Naive thymus-derived CD8-positive, alpha-beta T cell (primary cell): ENCODE measurements at regions not wholly inside any gene's neighbourhood (a gene's known extent, or its start where the extent isn't known, plus 50 kb on each side); places are given as distances from the start of the nearest gene placed in this dataset.

ENCODE experiments used
- ATAC-seq, 2 donors: fragments of 150-1000 bp; cut with Tn5 transposase in 1 of 2; sonication (Bioruptor Pico), chemical (Tn5 transposase) in 1 of 2; 1 replicate in 1 of 2; 2 replicates in 1 of 2; pipeline ENCODE4 v1.10.0; 2021; ENCODE audit warnings: mild to moderate bottlenecking in 2 of 2, moderate library complexity in 2 of 2
- POLR2A ChIA-PET: fragments of 350-600 bp; sonication (Branson Sonifier 250); formaldehyde crosslinking; loops from one replicate; lab custom pipeline; 2021; ENCODE audit warnings: antibody characterized with exemption; lab: Charles Lee
- DNase-seq, 10 donors: peaks; one replicate each; pipeline versions ENCODE4 v3.0.0 to v3.0.0-alpha.2; 2020 to 2022
- H3K27ac Mint-ChIP-seq, 10 donors: one replicate each; pipeline ENCODE4 v1.8.0; 2020 to 2022; ENCODE audit warnings: mild to moderate bottlenecking in 10 of 10, mixed read lengths in 10 of 10, moderate library complexity in 4 of 10, inconsistent platforms in 1 of 10
- H3K27me3 Mint-ChIP-seq, 5 donors: one replicate each; pipeline ENCODE4 v1.8.0; 2021 to 2022; ENCODE audit warnings: mixed read lengths in 5 of 5
- H3K36me3 Mint-ChIP-seq, 3 donors: one replicate each; pipeline ENCODE4 v1.8.0; 2020 to 2022; ENCODE audit warnings: mixed read lengths in 3 of 3, mild to moderate bottlenecking in 2 of 3, inconsistent platforms in 1 of 3
- H3K4me1 Mint-ChIP-seq, 4 donors: one replicate each; pipeline ENCODE4 v1.8.0; 2021 to 2022; ENCODE audit warnings: mixed read lengths in 4 of 4
- H3K4me3 Mint-ChIP-seq, 10 donors: one replicate each; pipeline ENCODE4 v1.8.0; 2020 to 2022; ENCODE audit warnings: mild to moderate bottlenecking in 10 of 10, mixed read lengths in 10 of 10, moderate library complexity in 6 of 10, inconsistent platforms in 1 of 10
- H3K9me3 Mint-ChIP-seq, 9 donors: one replicate each; pipeline ENCODE4 v1.8.0; 2020 to 2022; ENCODE audit warnings: mixed read lengths in 9 of 9, mild to moderate bottlenecking in 3 of 9, inconsistent platforms in 1 of 9, moderate library complexity in 1 of 9

GRCh38 chr13:84031120-84031519 lies 148.8 kb upstream of the SLITRK1 start:
- peaks cover 0 to 2% (median 0%) of the 10 kb centered on the region in 9 donors for H3K9me3 Mint-ChIP-seq
- no peak overlapping the region for H3K27ac Mint-ChIP-seq
- POLR2A ChIA-PET, result no interaction called here
- H3K4me1 Mint-ChIP-seq, result no peaks in the 10 kb centered on the region
- DNase-seq, result no peak
- H3K27me3 Mint-ChIP-seq, result no peaks in the 10 kb centered on the region
- H3K4me3 Mint-ChIP-seq, result no peak overlapping the region
- no peak for ATAC-seq
- no peaks in the 10 kb centered on the region for H3K36me3 Mint-ChIP-seq

DNA sequence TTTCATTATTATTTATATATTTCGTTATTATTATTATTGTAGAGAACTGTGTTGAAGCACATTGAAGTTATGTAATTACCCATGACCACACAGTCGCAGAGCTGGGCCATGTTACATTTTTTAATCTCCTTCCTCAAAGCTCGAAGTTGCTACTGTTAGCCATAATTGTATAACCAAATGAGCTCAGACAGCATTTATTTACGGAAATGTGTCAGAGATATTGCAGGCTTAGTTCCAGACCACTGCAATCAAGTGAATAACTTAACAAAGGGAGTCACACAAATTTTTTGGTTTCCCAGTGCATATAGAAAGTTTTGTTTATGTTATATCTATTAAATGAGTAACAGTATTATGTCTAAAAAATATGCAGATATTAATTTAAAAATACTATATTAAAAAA lies 147.1 kb upstream of the SLITRK1 start:
- Mint-ChIP-seq H3K27me3 (no peaks in the 10 kb centered on the region), H3K27ac (no peak overlapping the region), H3K36me3 (no peaks in the 10 kb centered on the region), H3K4me3 (no peak overlapping the region), H3K9me3 (peaks cover 0 to 2% (median 0%) of the 10 kb centered on the region in 9 donors), H3K4me1 (no peaks in the 10 kb centered on the region)
- POLR2A ChIA-PET, result no interaction called here
- no peak for DNase-seq
- no peak for ATAC-seq

DNA sequence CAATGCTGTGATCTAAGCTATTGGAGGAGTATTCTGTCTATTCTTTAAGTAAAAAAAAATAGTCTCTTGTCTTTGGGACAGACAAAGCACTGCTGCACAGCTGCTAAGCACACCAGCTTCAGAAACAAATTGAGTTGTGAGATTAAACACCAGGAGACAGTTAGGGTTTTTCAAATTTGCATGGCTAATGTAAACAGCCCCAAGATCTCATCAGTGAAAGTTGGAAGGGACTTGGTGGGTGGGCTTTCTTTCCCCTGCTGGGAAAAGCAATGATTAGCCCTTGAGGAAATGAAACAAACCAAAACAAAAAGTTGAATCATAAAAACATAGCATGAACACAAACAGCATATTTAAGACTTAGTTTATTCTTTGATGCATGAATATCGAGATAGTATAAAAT lies 143.6 kb upstream of the SLITRK1 start:
- POLR2A ChIA-PET, result no interaction called here
- DNase-seq, result no peak
- Mint-ChIP-seq H3K4me1 (no peaks in the 10 kb centered on the region), H3K4me3 (no peak overlapping the region), H3K27ac (no peak overlapping the region), H3K36me3 (no peaks in the 10 kb centered on the region), H3K9me3 (no peaks in the 10 kb centered on the region), H3K27me3 (no peaks in the 10 kb centered on the region)
- ATAC-seq, result no peak

DNA sequence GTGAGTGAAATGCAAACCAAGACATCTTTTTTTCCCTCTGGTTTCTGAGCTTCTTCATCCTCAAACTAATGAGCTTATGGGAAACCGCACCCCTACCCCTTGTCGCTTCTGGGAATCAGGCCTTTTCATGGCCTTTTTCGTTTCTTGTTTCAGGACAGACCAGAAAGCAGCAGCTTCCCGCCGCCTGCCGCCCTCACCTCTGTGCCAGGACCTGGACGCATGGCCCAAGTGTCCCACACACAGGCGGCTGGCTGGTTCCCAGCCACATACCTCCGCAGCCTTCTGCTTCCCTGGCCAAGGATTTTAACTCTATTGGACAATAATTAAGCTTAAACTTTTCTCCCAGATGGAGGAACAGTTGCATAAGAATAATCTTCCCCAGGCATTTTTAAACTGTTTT lies 114.1 kb upstream of the SLITRK1 start:
- POLR2A ChIA-PET, result no interaction called here
- ATAC-seq (no peak), DNase-seq (no peak)
- H3K4me1 Mint-ChIP-seq, result no peaks in the 10 kb centered on the region
- no peaks in the 10 kb centered on the region for H3K36me3 Mint-ChIP-seq
- no peaks in the 10 kb centered on the region for H3K27me3 Mint-ChIP-seq
- H3K4me3 Mint-ChIP-seq, result no peak overlapping the region
- no peaks in the 10 kb centered on the region for H3K9me3 Mint-ChIP-seq
- H3K27ac Mint-ChIP-seq, result no peak overlapping the region

GRCh38 chr13:83995930-83996329 lies 113.7 kb upstream of the SLITRK1 start:
- ATAC-seq, result no peak
- H3K27ac Mint-ChIP-seq, result no peak overlapping the region
- no peaks in the 10 kb centered on the region for H3K9me3 Mint-ChIP-seq
- POLR2A ChIA-PET, result no interaction called here
- no peak overlapping the region for H3K4me3 Mint-ChIP-seq
- H3K27me3 Mint-ChIP-seq, result no peaks in the 10 kb centered on the region
- H3K4me1 Mint-ChIP-seq, result no peaks in the 10 kb centered on the region
- no peak for DNase-seq
- no peaks in the 10 kb centered on the region for H3K36me3 Mint-ChIP-seq

- ATAC-seq, result no peak
- DNase-seq, result no peak
- H3K4me1 Mint-ChIP-seq, result no peaks in the 10 kb centered on the region
- no peak overlapping the region for H3K27ac Mint-ChIP-seq
- H3K4me3 Mint-ChIP-seq, result no peak overlapping the region
- H3K27me3 Mint-ChIP-seq, result no peaks in the 10 kb centered on the region
- POLR2A ChIA-PET, result no interaction called here
- H3K36me3 Mint-ChIP-seq, result no peaks in the 10 kb centered on the region
- H3K9me3 Mint-ChIP-seq, result no peaks in the 10 kb centered on the region
Measured at GRCh38 chr13:83992566-83993358, 110.5 kb upstream of the SLITRK1 start.

DNA sequence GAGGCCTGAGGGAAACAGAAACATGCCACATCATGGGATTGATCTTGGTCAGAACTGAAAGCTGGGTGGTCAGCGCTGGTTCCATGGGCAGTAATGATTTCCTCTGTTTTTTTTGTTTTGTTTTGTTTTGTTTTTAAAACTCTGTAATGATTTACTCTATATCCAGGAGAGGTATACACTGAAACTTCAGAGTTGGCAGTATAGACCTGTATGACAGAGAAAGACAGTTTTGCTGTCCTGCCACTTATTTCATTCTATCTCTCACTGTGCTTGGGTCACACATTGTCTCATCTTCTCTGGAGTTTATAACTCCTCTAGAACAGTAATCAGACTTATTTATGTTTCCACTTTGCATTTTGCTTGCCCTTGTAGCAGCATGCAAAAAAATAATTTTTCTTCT lies 105.1 kb upstream of the SLITRK1 start:
- no peaks in the 10 kb centered on the region for H3K36me3 Mint-ChIP-seq
- no peak for ATAC-seq
- POLR2A ChIA-PET, result no interaction called here

GRCh38 chr13:83984793-83985192 lies 102.5 kb upstream of the SLITRK1 start:
- ATAC-seq (no peak), DNase-seq (no peak)
- no peaks in the 10 kb centered on the region for H3K36me3 Mint-ChIP-seq
- no peak overlapping the region for H3K4me3 Mint-ChIP-seq
- peaks cover 0 to 11% (median 0%) of the 10 kb centered on the region in 9 donors for H3K9me3 Mint-ChIP-seq
- peaks cover 0 to 4% (median 0%) of the 10 kb centered on the region in 4 donors for H3K4me1 Mint-ChIP-seq
- no peak overlapping the region for H3K27ac Mint-ChIP-seq
- H3K27me3 Mint-ChIP-seq, result peaks cover 0 to 5% (median 0%) of the 10 kb centered on the region in 5 donors
- POLR2A ChIA-PET, result no interaction called here

More for the DNA sequence above, 105.1 kb upstream of the SLITRK1 start:
- Mint-ChIP-seq H3K27me3 (peaks cover 0 to 5% (median 0%) of the 10 kb centered on the region in 5 donors), H3K4me3 (no peak overlapping the region), H3K4me1 (peaks cover 0 to 4% (median 0%) of the 10 kb centered on the region in 4 donors), H3K9me3 (peaks cover 0 to 11% (median 0%) of the 10 kb centered on the region in 9 donors), H3K27ac (no peak overlapping the region)
- no peak for DNase-seq

GRCh38 chr13:83980331-83980730 lies 98.1 kb upstream of the SLITRK1 start:
- H3K4me3 Mint-ChIP-seq, result no peak overlapping the region
- POLR2A ChIA-PET, result no interaction called here
- no peaks in the 10 kb centered on the region for H3K9me3 Mint-ChIP-seq
- H3K36me3 Mint-ChIP-seq, result no peaks in the 10 kb centered on the region
- no peaks in the 10 kb centered on the region for H3K27me3 Mint-ChIP-seq
- DNase-seq (no peak), ATAC-seq (no peak)
- H3K4me1 Mint-ChIP-seq, result peaks cover 4 to 9% (median 6%) of the 10 kb centered on the region in 4 donors
- H3K27ac Mint-ChIP-seq, result no peak overlapping the region

DNA sequence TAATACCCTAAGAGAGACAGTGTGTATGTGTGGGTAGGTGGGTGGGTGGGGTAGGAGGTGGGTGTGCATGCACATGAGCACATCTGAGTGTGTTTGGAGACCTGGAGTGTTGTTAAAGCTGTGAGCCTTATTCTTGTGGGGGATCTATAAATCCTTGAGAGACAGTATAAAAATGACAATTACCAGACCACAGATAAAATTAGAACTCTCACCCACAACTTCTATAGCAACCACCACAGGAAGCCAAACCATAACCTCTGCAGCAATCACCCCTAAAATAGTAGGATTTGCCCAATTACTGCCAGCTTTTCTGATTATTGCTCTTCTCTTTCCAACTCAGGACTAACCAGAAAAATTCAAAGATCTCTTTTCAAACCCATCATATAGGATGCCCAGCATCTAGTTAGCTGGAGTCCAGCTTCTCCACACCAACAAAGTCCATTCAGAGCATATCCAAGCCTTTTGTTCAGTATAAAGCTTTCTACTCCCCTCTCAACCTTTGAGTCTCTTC lies 93.4 kb upstream of the SLITRK1 start:
- POLR2A ChIA-PET, result no interaction called here
- Mint-ChIP-seq H3K4me3 (peak overlapping the region in 1 of 10 donors; percentile 4), H3K27ac (peak overlapping the region in 1 of 10 donors; percentile 55), H3K36me3 (no peaks in the 10 kb centered on the region), H3K9me3 (no peaks in the 10 kb centered on the region), H3K4me1 (peaks cover 4 to 12% (median 8%) of the 10 kb centered on the region in 4 donors), H3K27me3 (no peaks in the 10 kb centered on the region)
- DNase-seq (no peak), ATAC-seq (peak in 1 of 2 donors; percentile 20)

GRCh38 chr13:83958531-83958930 lies 76.3 kb upstream of the SLITRK1 start:
- Mint-ChIP-seq H3K27ac (no peak overlapping the region), H3K4me3 (no peak overlapping the region), H3K4me1 (no peaks in the 10 kb centered on the region), H3K9me3 (peaks cover 0 to 5% (median 0%) of the 10 kb centered on the region in 9 donors), H3K36me3 (no peaks in the 10 kb centered on the region), H3K27me3 (no peaks in the 10 kb centered on the region)
- POLR2A ChIA-PET, result no interaction called here
- ATAC-seq, result no peak
- no peak for DNase-seq

GRCh38 chr13:83955011-83955410 lies 72.7 kb upstream of the SLITRK1 start:
- no peak for DNase-seq
- no peaks in the 10 kb centered on the region for H3K36me3 Mint-ChIP-seq
- POLR2A ChIA-PET, result no interaction called here
- no peak overlapping the region for H3K27ac Mint-ChIP-seq
- no peaks in the 10 kb centered on the region for H3K27me3 Mint-ChIP-seq
- no peaks in the 10 kb centered on the region for H3K4me1 Mint-ChIP-seq
- H3K4me3 Mint-ChIP-seq, result no peak overlapping the region
- no peak for ATAC-seq
- peaks cover 0 to 9% (median 0%) of the 10 kb centered on the region in 9 donors for H3K9me3 Mint-ChIP-seq

- H3K36me3 Mint-ChIP-seq, result no peaks in the 10 kb centered on the region
- POLR2A ChIA-PET, result no interaction called here
- peaks cover 0 to 9% (median 0%) of the 10 kb centered on the region in 9 donors for H3K9me3 Mint-ChIP-seq
- H3K4me3 Mint-ChIP-seq, result no peak overlapping the region
- H3K27me3 Mint-ChIP-seq, result no peaks in the 10 kb centered on the region
- DNase-seq (no peak), ATAC-seq (no peak)
- H3K27ac Mint-ChIP-seq, result no peak overlapping the region
- no peaks in the 10 kb centered on the region for H3K4me1 Mint-ChIP-seq
Measured at GRCh38 chr13:83953916-83954315, 71.6 kb upstream of the SLITRK1 start.

DNA sequence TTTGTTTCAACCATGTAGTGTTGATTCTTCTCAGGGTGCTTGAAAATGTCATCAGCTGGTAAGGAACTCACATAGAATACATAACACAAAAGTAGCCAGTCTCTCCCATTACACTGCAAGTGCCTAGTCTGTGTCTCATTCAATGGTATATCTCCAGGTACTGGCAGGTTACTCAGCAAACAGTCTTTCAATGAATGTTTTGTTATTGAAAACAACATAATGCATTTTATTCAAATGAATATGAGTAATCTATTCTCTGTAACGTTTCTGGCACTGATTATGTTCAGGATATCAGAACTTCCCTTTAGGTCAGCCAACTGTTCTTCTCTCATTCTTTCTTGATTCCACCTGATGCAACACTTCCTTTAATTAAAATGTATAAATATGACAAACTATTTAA lies 68.0 kb upstream of the SLITRK1 start:
- H3K4me3 Mint-ChIP-seq, result no peak overlapping the region
- no peak for ATAC-seq
- DNase-seq, result no peak
- H3K36me3 Mint-ChIP-seq, result no peaks in the 10 kb centered on the region
- peaks cover 0 to 3% (median 0%) of the 10 kb centered on the region in 9 donors for H3K9me3 Mint-ChIP-seq
- H3K27ac Mint-ChIP-seq, result no peak overlapping the region
- H3K4me1 Mint-ChIP-seq, result no peaks in the 10 kb centered on the region
- peaks cover 0 to 5% (median 0%) of the 10 kb centered on the region in 5 donors for H3K27me3 Mint-ChIP-seq
- POLR2A ChIA-PET, result no interaction called here
